Stomach (tissue), 4 donors: ENCODE measurements at regions not wholly inside any gene's neighbourhood (a gene's known extent, or its start where the extent isn't known, plus 50 kb on each side); places are given as distances from the start of the nearest gene placed in this dataset.

Experiments used
- CTCF ChIP-seq, 7 experiments: fragments of 450-650 bp in 4 of 7; fragments of 200-600 bp in 3 of 7; sonication (generic) in 3 of 7; IDR thresholded peaks; one replicate each; pipeline ENCODE4 v1.5.1; 2016 to 2019; ENCODE audit warnings: antibody characterized with exemption in 7 of 7, control low read depth in 2 of 7, mild to moderate bottlenecking in 1 of 7
- POLR2A ChIP-seq, 4 donors: fragments of 450-650 bp; IDR thresholded peaks; one replicate each; pipeline ENCODE4 v1.6.1; 2016; ENCODE audit warnings: antibody characterized with exemption in 4 of 4, control low read depth in 2 of 4, mild to moderate bottlenecking in 1 of 4, moderate library complexity in 1 of 4

- TF ChIP-seq CTCF (IDR thresholded peaks at IDR 0.05), result no peak
- no peak for TF ChIP-seq POLR2A (IDR thresholded peaks at IDR 0.05)
Observed at GRCh38 chr9:65403721-65404120, 118.7 kb upstream of the FOXD4L5 start.
